ENCODE measurements at regions not wholly inside any gene's neighbourhood (a gene's known extent, or its start where the extent isn't known, plus 50 kb on each side); places are given as distances from the start of the nearest gene placed in this dataset.
"Not testable (repeated sequence)": the region's sequence is repeated elsewhere in the genome, so short reads cannot be mapped to it uniquely, and the experiment has no call there.

GRCh38 chr2:172252154-172252553, 149.5 kb upstream of the DLX2 start:
- no peak for TF ChIP-seq CTCF (IDR thresholded peaks at IDR 0.05)
- ATAC-seq (ENCODE audit: low FRiP score) (no peak), DNase-seq (ENCODE audit: low spot score) (no peak)

DNA sequence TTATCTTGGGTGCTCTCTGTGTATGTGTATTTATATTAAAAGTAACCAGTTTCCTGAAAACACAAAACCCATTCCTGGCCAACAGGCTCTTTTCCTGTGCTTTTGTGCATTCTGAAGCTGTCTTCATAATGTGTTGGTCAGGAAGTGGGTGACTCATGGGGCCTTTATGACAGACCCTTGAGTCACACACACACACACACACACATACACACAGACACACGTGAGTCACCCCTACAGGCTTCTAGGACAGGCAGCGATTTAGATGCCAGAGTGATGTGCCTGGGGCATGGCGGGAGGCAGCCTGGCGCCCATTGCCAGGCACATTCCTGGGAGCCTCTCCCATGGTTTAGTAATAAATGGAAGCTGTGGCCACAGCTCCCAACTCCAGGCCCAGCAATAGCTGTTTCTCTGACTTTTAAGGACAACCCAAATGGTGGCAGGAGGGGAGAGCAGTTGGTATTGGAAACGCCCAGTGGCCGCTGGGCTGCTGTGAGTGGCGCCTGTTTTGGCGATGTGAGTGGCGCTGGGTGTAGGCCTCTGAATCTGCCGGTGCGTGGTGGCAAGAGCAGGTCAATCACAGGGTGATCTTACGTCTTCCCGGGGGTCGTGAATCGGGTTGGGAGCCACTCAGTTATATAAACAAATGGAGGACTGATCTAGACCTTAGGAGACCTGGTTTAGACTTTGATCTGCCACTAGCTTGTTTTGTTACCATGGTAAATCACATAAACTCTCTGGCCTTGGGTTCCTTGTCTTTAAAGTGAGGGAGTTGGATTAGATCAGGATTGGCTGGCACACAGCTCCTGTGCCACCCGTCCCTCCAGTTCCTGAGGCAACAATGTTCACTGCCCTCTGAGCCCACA, 150.7 kb upstream of the DLX2 start:
- TF ChIP-seq CTCF (IDR thresholded peaks at IDR 0.05): no peak
- DNase-seq (ENCODE audit: low spot score) (peak; percentile 71), ATAC-seq (ENCODE audit: low FRiP score) (peak; percentile 71)

DNA sequence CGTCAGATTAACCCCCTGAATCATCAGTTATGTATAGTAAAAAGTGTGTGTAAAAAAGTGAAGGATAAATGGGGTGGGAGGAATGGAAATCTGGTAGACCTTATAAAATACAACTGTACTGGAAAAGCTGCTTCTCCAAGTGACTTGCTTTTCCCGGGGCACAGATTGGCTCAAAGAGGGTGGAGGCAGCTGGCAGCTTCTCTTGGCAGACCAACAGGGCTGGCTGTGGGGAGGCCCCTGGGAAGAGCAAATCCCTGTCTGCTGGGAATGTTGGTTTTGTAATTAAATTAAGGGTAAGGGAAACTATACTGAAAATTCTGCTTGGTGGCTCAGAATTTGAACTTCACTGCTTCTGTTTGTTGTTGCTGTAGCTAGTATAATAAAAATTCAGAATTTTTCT, 154.2 kb upstream of the DLX2 start:
- no peak for DNase-seq (ENCODE audit: low spot score)
- ATAC-seq (ENCODE audit: low FRiP score): no peak
- TF ChIP-seq CTCF (IDR thresholded peaks at IDR 0.05): no peak

DNA sequence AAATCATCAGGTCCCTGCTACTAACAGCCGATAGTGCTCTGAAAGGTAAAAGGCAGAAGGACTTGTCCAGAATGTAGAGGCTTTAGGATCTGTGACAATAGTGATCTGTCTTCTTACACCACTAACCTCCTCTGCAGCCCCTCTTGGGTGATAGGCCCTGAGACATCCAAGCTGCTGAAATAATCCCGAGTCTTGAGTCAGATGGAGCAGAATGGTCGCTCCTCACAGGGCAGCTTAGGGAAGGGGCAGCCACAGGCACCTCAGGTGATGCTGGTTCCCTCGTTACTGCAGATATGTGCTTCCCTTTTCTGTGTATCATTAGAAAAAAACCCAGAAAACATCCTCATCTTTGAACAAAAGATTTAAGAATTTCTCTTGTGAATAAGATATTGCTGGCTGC, 157.1 kb upstream of the DLX2 start:
- ATAC-seq (ENCODE audit: low FRiP score) (no peak), DNase-seq (ENCODE audit: low spot score) (no peak)
- TF ChIP-seq CTCF (IDR thresholded peaks at IDR 0.05): no peak

DNA sequence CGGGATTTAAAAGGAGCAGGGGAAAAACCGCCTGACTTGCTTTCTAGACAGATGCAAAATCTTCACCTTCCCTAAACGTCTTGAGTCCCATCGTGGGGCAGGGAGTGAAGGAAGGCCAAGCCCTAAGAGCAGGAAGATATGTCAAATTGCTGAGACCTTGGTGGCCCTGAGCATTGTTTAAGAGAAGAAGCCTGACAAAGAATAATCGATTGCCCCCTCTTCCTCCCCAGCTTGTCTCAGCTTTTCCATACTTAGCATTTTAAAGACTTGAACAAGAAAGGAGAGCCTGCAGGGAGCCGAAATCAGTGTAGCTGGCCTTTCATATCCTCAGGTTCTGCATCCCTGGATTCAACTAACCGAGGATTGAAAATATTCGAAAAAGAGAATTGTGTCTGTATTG, 157.6 kb upstream of the DLX2 start:
- TF ChIP-seq CTCF (IDR thresholded peaks at IDR 0.05): no peak
- no peak for DNase-seq (ENCODE audit: low spot score)
- ATAC-seq (ENCODE audit: low FRiP score): no peak

GRCh38 chr2:172261292-172261691, 158.6 kb upstream of the DLX2 start:
- no peak for TF ChIP-seq CTCF (IDR thresholded peaks at IDR 0.05)
- DNase-seq (ENCODE audit: low spot score): no peak
- no peak for ATAC-seq (ENCODE audit: low FRiP score)

DNA sequence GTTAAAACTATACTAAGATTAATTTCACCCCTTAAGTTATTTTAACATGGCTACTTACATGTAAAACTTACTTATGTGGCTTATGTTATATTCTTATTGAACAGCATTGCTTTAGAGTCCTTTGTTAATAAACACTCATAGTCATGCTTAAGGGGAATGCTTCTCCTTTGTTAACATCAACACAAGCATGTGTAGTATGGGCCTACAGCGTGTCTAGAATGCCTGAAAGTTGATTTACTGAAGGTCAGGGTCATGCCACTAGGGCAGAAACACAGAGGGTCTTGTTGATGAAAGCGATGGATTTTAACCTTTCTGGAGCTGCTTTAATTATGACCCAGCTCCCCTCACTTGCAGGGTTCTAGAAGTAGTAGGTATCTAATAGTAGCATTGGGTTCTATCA, 159.8 kb upstream of the DLX2 start:
- no peak for TF ChIP-seq CTCF (IDR thresholded peaks at IDR 0.05)
- no peak for DNase-seq (ENCODE audit: low spot score)
- ATAC-seq (ENCODE audit: low FRiP score): no peak

GRCh38 chr2:172264820-172265219, 162.1 kb upstream of the DLX2 start:
- not testable (repeated sequence) for DNase-seq (ENCODE audit: low spot score); ATAC-seq (ENCODE audit: low FRiP score)

DNA sequence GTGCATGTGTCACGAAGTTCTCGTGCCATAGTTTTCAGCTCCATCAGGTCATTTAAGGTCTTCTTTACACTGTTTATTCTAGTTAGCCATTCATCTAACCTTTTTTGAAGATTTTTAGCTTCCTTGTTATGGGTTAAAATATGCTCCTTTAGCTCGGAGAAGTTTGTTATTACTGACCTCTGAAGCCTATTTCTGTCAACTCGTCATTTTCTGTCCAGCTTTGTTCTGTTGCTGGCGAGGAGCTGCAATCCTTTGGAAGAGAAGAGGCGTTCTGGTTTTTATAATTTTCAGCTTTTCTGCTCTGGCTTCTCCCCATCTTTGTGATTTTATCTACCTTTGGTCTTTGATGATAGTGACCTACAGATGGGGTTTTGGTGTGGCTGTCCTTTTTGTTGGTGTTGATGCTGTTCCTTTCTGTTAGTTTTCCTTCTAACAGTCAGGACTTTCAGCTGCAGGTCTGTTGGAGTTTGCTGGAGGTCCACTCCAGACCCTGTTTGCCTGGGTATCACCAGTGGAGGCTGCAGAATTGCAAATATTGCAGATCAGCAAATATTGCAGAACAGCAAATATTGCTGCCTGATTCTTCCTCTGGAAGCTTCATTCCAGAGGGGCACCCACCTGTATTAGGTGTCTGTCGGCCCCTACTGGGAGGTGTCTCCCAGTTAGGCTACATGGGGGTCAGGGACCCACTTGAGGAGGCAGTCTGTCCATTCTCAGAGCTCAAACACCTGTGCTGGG, 157.7 kb upstream of the ITGA6 start:
- DNase-seq (ENCODE audit: low spot score); ATAC-seq (ENCODE audit: low FRiP score): not testable (repeated sequence)

All from omental fat pad (tissue), 3 donors.